GF-D8 (cell line): ENCODE measurements at regions not wholly inside any gene's neighbourhood (a gene's known extent, or its start where the extent isn't known, plus 50 kb on each side); places are given as distances from the start of the nearest gene placed in this dataset.

ENCODE experiments used
- DNase-seq: peaks from one replicate; lab custom pipeline; 2025; lab: John Stamatoyannopoulos, UW

DNA sequence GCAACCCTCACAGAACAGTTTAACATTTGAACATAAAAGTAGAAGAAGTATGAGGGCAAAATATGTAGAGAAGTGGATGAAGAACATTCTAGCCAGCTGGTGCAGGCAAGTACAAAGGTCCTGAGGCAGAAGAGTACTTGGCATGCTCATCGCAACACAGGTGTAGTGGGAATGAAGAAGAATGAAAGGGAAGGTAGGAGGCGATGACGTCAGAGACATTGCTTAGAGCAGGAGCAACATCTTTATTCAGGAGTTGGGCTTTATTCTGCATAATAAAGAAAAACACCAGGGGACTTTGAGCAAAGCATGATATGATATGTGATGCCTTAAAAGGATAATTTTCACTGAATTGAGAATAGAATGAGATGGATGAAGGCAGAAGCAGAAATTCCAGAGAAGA is 570.6 kb upstream of the CDH9 start:
- DNase-seq: no peak

DNA sequence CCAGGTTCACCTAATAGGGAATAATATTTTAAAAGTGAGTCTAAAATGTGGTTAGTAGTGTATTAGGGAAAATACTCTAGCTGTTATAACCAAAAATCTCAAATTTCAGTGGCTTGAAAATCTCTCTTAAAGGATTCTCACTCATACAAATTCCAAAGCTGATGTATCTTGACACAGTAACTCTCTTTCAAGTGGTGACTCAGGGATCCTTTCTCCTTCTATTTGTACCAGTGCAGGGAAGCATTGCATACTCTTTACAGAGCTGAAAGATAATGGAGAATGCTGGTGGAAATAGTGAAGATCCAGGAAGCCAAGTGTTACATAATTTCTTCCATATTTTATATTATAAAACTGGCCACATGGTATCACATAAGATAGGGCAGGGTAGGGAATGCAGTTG is 560.2 kb upstream of the CDH9 start:
- no peak for DNase-seq

GRCh38 chr5:27594141-27594540 is 555.8 kb upstream of the CDH9 start:
- no peak for DNase-seq

DNA sequence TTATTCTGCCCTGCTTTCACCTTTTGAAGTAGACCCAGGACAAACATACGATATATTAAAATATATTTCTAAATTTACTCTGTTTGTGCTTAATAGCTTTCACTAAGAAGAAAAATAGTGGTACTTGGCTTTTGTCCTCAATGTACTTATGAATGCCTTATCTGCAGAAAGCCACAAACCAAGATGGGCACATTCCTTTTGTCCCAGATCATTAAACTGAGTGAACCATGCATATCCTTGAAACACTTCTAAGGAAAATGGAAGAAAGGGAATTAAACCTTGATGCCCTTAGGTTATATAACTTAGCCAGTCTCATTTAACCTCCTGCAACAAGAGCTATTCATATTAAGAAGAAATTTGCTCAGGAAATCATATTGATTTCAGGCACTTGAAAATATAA is 553.8 kb upstream of the CDH9 start:
- DNase-seq: no peak

GRCh38 chr5:27590503-27590902 is 552.1 kb upstream of the CDH9 start:
- no peak for DNase-seq

DNA sequence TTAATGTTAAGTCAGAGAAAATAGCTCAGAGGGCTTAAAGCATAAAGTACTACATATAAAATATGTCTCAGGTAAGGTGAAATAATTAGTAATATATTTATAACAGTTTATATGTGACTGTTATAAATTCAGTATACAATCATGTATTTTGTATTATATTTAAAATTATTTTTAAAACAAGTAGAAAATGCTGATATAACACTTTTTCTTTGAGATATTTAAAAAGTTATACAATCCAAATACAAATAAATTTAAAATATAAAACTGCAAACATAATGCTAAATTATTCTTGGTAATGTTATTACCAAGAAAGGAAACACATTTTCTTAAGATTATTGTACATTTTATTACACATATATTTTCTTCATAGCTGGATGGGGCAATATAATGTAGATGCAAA is 539.9 kb upstream of the CDH9 start:
- DNase-seq: no peak

DNA sequence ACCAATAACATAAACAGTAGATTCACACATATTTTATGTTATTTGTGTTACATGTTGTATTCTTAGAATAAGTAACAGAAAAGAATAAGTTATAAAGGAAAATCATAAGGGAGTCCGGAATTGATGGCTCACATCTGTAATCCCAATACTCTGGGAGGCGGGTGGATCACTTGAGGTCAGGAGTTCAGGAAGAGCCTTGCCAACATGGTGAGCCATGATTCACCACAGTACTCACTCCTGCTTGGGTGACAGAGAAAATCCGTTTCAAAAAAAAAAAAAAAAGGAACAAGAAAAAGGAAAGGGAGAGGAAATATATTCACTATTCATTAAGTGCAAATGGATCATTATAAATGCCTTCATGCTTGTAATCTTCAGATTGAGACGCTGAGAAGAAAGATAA is 533.3 kb upstream of the CDH9 start:
- no peak for DNase-seq

DNA sequence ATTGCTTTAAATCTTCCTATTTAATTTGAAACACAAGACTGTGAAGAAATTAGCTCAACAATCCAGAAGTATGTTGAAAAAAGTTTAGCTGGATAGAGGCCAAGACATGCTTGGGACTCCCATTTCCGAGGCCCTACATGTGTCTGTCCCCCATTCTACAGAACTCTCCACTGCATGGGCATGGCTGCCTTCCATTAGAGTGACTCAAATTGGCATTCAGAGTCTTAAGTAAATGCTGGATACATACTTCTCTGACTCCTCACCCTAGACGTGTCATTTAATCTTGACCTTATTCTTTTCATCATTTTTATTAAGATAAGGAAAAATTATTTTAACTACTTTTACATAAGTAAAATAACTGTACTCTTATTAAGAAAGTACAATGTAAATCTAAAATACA is 530.4 kb upstream of the CDH9 start:
- DNase-seq: no peak

DNA sequence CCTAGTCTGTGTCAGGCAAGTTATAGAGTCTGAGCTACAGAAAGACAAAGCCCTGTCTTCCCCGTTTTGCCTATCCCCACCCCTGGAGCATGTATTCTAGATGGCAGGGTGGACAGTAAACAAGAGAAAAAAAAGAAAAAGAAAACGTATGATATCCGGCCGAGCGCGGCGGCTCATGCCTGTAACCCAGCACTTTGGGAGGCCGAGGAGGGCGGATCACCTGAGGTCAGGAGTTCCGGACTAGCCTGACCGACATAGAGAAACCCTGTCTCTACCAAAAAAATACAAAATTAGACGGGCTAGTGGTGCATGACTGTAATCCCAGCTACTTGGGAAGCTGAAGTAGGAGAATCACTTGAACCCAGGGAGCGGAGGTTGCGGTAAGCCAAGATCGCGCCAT is 523.0 kb upstream of the CDH9 start:
- no peak for DNase-seq

- no peak for DNase-seq
Observed at GRCh38 chr5:27548484-27548883, 510.1 kb upstream of the CDH9 start.

GRCh38 chr5:27535031-27535557 is 496.7 kb upstream of the CDH9 start:
- no peak for DNase-seq

- DNase-seq: no peak
Observed at GRCh38 chr5:27532305-27532704, 493.9 kb upstream of the CDH9 start.

DNA sequence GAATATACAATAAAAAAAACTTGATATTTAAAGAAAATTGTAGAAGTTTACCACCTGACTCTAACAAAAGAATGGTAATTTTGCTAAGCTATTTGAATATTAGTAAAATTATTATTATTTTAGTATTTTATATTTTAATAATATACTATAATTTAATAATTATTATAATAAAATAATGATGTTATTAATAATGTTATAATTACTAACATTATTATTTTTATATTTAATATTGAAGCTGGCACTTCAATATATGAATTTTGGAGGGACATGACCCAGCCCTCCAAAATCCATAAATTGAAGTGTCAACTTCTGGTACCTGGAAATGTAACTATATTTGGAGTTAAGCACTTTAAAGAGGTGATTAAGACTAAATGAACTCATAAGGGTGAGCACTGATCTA is 486.1 kb upstream of the CDH9 start:
- DNase-seq: no peak

- DNase-seq: no peak
Observed at GRCh38 chr5:27523629-27524028, 485.2 kb upstream of the CDH9 start.

- no peak for DNase-seq
Observed at GRCh38 chr5:27516437-27516836, 478.1 kb upstream of the CDH9 start.

DNA sequence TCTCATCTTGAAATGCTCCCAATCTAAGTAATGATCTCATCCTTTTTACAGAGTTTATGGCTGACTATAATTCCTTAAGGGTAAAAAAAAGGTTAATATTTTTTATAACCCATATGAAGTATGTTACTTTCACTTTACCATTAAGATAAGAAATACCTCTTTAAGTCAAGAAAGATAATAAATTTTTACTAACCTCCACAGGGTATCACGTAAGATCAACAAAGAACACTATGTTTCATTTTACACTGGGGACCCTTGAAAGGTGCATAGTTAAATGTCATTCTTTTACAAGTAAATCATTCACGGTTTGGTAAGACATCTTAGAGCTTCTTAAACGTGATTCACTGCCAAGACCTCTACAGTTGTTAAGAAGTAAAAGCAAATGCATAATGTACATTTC is 472.7 kb upstream of the CDH9 start:
- DNase-seq: no peak

DNA sequence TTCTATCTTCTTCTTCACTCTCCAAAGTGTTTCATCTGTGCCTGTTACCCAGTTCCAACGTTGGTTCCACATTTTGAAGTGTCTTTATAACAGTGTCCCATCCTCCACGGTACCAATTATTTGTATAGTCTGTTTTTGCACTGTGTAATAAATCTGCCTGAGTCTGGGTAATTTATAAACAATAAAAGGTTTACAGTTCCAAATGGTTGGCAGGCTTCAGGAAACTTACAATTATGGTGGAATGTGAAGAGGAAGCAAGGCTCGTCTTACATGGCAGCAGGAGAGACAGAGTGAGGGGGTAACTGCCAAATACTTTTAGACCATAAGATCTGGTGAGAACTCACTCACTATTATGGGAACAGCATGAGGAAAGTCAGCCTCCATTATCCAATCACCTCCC is 465.4 kb upstream of the CDH9 start:
- DNase-seq: no peak

DNA sequence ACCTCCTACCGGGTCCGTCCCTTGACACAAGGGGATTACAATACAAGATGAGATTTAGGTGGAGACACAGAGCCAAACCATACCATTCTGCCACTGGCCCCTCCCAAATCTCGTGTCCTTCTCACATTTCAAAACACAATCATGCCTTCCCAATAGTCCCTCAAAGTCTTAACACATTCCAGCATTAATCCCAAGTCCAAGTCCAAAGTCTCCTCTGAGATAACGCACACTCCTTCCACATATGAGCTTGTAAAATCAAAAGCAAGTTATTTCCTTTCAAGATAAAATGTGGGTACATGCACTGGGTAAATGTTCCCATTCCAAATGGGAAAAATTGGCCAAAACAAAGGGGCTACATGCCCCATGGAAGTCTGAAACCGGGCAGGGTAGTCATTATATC is 463.9 kb upstream of the CDH9 start:
- no peak for DNase-seq

DNA sequence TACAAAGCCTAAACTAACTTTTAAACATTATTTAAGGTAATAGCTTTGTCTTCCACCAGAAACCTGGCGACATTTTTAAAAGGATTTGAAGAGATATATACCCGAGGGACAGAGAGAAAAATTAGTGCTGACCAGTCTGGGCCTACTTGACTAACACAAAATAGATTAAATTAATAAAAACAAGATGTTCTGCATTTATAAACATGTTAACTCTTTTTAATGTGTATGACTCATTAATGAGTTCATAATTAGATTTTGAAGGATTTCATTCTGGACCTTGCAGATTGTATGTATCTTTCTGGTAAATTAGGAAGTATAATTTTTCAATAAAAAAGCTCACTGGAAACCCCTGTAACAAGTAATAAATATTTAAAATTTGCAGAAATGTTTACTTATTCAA is 459.1 kb upstream of the CDH9 start:
- DNase-seq: no peak

GRCh38 chr5:27494887-27495286 is 456.5 kb upstream of the CDH9 start:
- DNase-seq: no peak

GRCh38 chr5:27491746-27492439 is 453.5 kb upstream of the CDH9 start:
- no peak for DNase-seq

DNA sequence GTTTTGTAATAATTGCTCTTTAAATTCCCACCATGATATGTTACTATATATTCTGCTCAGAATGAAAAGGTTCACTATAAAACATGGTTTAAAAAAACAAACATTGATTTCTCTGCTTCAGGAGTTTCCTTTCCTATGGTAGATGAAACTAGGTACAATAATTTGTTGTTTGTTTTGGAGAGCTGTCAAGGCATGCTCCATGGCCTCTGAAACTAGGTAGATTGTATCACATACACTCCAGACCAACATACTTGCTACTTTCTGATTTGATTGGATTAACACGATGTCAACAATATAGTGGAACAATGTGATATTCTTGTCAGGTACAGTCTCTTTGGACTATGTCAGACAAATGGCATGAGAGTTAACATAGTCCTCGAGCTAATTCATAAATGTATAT is 452.7 kb upstream of the CDH9 start:
- no peak for DNase-seq

DNA sequence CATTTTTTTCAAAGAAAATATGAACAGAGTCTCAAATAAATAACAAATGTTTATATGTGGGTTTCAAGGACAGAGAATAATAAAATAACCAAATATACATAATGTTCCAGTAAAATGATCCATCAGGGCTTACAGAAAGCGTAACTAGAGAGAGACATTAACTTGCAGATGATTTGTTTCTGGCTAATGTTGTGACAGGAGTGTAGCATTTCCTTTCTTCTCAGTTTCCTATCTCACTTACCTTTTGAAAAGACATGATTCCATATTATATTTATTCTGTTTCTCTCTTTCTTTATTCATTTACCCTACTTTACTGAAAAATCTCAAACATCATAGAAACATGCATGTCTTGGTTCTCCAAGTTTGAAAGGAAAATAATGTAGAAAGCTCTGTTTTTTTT is 451.3 kb upstream of the CDH9 start:
- DNase-seq: no peak

DNA sequence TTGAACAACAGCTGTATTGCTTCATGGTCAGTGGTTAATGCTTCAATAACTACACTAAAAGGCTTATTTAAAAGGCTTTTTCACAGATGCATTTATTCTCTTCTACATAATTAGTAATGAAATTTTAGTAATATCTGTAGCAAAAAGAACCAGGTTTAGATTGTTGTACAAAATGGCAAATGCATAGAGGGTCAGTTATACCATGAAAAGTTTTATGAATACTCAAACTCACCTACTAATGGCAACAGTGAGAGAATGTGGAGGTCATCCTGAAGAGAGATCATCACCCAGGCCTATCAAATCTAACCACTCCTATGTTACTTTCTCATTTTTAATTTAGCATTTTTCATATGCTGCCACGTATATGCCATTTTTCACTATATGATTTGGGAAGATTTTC is 444.3 kb upstream of the CDH9 start:
- no peak for DNase-seq

DNA sequence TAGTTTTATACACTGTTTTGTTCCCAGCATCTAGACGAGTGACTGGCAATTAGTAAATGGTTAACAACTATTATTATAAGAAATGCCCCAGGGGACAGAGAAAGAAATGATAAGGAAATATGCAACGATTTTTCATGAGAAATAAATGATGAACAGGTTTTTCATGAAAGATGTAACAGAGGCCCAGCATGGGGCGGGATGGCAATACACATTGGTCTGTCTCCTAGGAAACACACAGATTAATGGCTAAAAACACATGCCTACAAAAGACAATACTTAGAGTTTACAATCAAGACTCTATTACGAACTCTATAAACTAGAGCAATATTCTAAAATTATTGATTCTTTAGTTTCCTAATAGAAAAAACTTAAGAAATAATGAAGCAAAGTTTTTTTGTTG is 441.5 kb upstream of the CDH9 start:
- DNase-seq: no peak
